ENCODE measurements at regions not wholly inside any gene's neighbourhood (a gene's known extent, or its start where the extent isn't known, plus 50 kb on each side); places are given as distances from the start of the nearest gene placed in this dataset.
"Not testable (repeated sequence)": the region's sequence is repeated elsewhere in the genome, so short reads cannot be mapped to it uniquely, and the experiment has no call there.

DNA sequence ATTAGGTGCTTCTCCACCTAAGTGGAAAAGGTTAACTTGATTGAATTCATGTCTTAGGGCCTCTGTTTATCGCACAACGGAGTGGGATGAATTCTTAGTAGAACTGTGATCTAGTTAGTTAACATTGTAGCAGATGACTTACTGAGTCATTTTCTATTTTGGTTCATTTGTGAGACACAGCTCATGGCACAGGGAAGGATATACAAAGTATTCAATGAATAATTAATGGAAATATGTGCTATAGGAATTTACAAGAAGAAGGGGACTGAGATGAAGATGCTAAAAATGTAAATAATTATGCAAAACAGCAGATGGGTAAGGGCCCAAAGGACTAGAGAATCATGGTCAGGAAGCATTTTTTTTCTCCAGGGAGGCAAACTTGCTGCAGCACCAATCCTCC is 1950.9 kb downstream of the KHDRBS2 start:
- TF ChIP-seq, protein P1, sequence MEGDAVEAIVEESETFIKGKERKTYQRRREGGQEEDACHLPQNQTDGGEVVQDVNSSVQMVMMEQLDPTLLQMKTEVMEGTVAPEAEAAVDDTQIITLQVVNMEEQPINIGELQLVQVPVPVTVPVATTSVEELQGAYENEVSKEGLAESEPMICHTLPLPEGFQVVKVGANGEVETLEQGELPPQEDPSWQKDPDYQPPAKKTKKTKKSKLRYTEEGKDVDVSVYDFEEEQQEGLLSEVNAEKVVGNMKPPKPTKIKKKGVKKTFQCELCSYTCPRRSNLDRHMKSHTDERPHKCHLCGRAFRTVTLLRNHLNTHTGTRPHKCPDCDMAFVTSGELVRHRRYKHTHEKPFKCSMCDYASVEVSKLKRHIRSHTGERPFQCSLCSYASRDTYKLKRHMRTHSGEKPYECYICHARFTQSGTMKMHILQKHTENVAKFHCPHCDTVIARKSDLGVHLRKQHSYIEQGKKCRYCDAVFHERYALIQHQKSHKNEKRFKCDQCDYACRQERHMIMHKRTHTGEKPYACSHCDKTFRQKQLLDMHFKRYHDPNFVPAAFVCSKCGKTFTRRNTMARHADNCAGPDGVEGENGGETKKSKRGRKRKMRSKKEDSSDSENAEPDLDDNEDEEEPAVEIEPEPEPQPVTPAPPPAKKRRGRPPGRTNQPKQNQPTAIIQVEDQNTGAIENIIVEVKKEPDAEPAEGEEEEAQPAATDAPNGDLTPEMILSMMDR (IDR thresholded peaks at IDR 0.05) = not testable (repeated sequence)
- not testable (repeated sequence) for TF ChIP-seq POLR2A (IDR thresholded peaks at IDR 0.05)
